WTC11 (cell line): ENCODE measurements at regions not wholly inside any gene's neighbourhood (a gene's known extent, or its start where the extent isn't known, plus 50 kb on each side); places are given as distances from the start of the nearest gene placed in this dataset.

ENCODE experiments used
- ETV6 ChIP-seq: sonication (generic); formaldehyde crosslinking; IDR thresholded peaks from 2 replicates; pipeline ENCODE4 v1.8.1; 2022; ENCODE audit warnings: mild to moderate bottlenecking, missing genetic modification reagents
- MYBL2 ChIP-seq: sonication (generic); formaldehyde crosslinking; IDR thresholded peaks from 2 replicates; pipeline ENCODE4 v1.8.1; 2023; ENCODE audit warnings: mild to moderate bottlenecking, moderate library complexity, missing genetic modification reagents
- TF ChIP-seq, protein P1 (sequence below): sonication (generic); formaldehyde crosslinking; IDR thresholded peaks from 2 replicates; pipeline ENCODE4 v1.8.0; 2023; ENCODE audit warnings: missing genetic modification reagents, mild to moderate bottlenecking, borderline replicate concordance
- TF ChIP-seq, protein P2 (sequence below): fragments of 250-450 bp; sonication (Bioruptor Pico); IDR thresholded peaks from 2 replicates; pipeline ENCODE4 v1.9.0; 2021; ENCODE audit warnings: moderate library complexity, mild to moderate bottlenecking, inconsistent platforms, borderline replicate concordance
- TF ChIP-seq, protein P3 (sequence below): sonication (generic); formaldehyde crosslinking; IDR thresholded peaks from 2 replicates; pipeline ENCODE4 v1.8.1; 2023; ENCODE audit warnings: mild to moderate bottlenecking, missing genetic modification reagents
- TF ChIP-seq, protein P4 (sequence below): sonication (generic); formaldehyde crosslinking; IDR thresholded peaks from 2 replicates; pipeline ENCODE4 v1.8.1; 2023; ENCODE audit warnings: mild to moderate bottlenecking, missing genetic modification reagents, moderate library complexity
- TF ChIP-seq, protein P5 (sequence below): fragments of 200-600 bp; IDR thresholded peaks from 2 replicates; pipeline ENCODE4 v1.8.0; 2022; ENCODE audit warnings: antibody characterized with exemption

DNA sequence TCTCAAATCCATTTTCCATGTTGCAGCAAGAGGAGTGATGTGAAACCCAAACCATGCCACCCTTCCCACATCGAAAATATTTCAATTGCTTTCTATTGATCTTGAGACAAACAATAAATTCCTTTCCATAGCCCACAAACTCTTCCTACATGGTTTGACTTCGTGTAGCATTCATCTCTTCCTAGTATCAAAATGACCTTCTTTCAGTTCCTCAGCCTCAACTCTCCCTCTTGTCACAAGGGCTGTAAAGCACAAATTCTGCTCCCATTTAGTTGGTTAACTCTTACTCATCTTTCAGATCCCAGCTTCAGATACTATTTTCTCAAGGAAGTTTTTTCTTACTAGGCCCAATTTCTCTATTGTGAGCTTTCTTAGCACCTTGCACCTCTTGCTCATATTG is 99.0 kb downstream of the ZNF281 start:
- TF ChIP-seq, protein P1, sequence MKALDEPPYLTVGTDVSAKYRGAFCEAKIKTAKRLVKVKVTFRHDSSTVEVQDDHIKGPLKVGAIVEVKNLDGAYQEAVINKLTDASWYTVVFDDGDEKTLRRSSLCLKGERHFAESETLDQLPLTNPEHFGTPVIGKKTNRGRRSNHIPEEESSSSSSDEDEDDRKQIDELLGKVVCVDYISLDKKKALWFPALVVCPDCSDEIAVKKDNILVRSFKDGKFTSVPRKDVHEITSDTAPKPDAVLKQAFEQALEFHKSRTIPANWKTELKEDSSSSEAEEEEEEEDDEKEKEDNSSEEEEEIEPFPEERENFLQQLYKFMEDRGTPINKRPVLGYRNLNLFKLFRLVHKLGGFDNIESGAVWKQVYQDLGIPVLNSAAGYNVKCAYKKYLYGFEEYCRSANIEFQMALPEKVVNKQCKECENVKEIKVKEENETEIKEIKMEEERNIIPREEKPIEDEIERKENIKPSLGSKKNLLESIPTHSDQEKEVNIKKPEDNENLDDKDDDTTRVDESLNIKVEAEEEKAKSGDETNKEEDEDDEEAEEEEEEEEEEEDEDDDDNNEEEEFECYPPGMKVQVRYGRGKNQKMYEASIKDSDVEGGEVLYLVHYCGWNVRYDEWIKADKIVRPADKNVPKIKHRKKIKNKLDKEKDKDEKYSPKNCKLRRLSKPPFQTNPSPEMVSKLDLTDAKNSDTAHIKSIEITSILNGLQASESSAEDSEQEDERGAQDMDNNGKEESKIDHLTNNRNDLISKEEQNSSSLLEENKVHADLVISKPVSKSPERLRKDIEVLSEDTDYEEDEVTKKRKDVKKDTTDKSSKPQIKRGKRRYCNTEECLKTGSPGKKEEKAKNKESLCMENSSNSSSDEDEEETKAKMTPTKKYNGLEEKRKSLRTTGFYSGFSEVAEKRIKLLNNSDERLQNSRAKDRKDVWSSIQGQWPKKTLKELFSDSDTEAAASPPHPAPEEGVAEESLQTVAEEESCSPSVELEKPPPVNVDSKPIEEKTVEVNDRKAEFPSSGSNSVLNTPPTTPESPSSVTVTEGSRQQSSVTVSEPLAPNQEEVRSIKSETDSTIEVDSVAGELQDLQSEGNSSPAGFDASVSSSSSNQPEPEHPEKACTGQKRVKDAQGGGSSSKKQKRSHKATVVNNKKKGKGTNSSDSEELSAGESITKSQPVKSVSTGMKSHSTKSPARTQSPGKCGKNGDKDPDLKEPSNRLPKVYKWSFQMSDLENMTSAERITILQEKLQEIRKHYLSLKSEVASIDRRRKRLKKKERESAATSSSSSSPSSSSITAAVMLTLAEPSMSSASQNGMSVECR (CRISPR knock-in tag) = no peak
- TF ChIP-seq, protein P2, sequence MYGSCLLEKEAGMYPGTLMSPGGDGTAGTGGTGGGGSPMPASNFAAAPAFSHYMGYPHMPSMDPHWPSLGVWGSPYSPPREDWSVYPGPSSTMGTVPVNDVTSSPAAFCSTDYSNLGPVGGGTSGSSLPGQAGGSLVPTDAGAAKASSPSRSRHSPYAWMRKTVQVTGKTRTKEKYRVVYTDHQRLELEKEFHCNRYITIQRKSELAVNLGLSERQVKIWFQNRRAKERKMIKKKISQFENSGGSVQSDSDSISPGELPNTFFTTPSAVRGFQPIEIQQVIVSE (CRISPR knock-in tag) = no peak
- TF ChIP-seq ETV6 = no peak
- TF ChIP-seq, protein P3, sequence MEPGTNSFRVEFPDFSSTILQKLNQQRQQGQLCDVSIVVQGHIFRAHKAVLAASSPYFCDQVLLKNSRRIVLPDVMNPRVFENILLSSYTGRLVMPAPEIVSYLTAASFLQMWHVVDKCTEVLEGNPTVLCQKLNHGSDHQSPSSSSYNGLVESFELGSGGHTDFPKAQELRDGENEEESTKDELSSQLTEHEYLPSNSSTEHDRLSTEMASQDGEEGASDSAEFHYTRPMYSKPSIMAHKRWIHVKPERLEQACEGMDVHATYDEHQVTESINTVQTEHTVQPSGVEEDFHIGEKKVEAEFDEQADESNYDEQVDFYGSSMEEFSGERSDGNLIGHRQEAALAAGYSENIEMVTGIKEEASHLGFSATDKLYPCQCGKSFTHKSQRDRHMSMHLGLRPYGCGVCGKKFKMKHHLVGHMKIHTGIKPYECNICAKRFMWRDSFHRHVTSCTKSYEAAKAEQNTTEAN (CRISPR knock-in tag) = no peak
- TF ChIP-seq, protein P4, sequence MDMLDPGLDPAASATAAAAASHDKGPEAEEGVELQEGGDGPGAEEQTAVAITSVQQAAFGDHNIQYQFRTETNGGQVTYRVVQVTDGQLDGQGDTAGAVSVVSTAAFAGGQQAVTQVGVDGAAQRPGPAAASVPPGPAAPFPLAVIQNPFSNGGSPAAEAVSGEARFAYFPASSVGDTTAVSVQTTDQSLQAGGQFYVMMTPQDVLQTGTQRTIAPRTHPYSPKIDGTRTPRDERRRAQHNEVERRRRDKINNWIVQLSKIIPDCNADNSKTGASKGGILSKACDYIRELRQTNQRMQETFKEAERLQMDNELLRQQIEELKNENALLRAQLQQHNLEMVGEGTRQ = no peak
- TF ChIP-seq, protein P5, sequence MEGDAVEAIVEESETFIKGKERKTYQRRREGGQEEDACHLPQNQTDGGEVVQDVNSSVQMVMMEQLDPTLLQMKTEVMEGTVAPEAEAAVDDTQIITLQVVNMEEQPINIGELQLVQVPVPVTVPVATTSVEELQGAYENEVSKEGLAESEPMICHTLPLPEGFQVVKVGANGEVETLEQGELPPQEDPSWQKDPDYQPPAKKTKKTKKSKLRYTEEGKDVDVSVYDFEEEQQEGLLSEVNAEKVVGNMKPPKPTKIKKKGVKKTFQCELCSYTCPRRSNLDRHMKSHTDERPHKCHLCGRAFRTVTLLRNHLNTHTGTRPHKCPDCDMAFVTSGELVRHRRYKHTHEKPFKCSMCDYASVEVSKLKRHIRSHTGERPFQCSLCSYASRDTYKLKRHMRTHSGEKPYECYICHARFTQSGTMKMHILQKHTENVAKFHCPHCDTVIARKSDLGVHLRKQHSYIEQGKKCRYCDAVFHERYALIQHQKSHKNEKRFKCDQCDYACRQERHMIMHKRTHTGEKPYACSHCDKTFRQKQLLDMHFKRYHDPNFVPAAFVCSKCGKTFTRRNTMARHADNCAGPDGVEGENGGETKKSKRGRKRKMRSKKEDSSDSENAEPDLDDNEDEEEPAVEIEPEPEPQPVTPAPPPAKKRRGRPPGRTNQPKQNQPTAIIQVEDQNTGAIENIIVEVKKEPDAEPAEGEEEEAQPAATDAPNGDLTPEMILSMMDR = no peak
- TF ChIP-seq MYBL2 (CRISPR knock-in tag) = no peak
